GM12878 (cell line): ENCODE measurements at regions not wholly inside any gene's neighbourhood (a gene's known extent, or its start where the extent isn't known, plus 50 kb on each side); places are given as distances from the start of the nearest gene placed in this dataset.

Experiments used
- ATAC-seq: fragments of 200-7000 bp; cut with Tn5 transposase; 3 replicates; pipeline ENCODE4 v1.9.1; 2020; ENCODE audit warnings: mild to moderate bottlenecking, moderate library complexity
- BruUV-seq: library from RNA; stranded (reverse); fragments of 400-500 nt; replicated peaks from 2 replicates; lab custom pipeline; 2021; lab: Mats Ljungman, UMichigan
- CTCF ChIA-PET: fragments of 300-600 bp; sonication (Branson Sonifier 250); formaldehyde crosslinking; extraction: SDS; loops from one replicate; lab custom pipeline; 2021; ENCODE audit warnings: inconsistent platforms; lab: Yijun Ruan, JAX
- POLR2A ChIA-PET: fragments of 350-600 bp; formaldehyde crosslinking; extraction: SDS; loops from one replicate; lab custom pipeline; 2021; ENCODE audit warnings: inconsistent platforms; lab: Charles Lee
- RAD21 ChIA-PET: fragments of 300-600 bp; sonication (Branson Sonifier 250); formaldehyde crosslinking; loops from one replicate; lab custom pipeline; 2023; ENCODE audit warnings: antibody characterized with exemption; ENCODE audit not compliant: unreplicated experiment; lab: Charles Lee
- SMC1A ChIA-PET: fragments of 300-600 bp; sonication (Branson Sonifier 250); formaldehyde crosslinking; loops from one replicate; lab custom pipeline; 2023; ENCODE audit not compliant: unreplicated experiment, uncharacterized antibody; lab: Charles Lee
- DNase-seq: peaks from one replicate; pipeline ENCODE4 v3.0.0-alpha.2; 2011; ENCODE audit warnings: low read depth, low spot score
- FAIRE-seq: peaks from 3 replicates; lab custom pipeline; 2011; peaks lifted over from hg19 to GRCh38; lab: Jason Lieb, UNC
- H2AFZ ChIP-seq: 2 replicates; pipeline ENCODE4 v1.6.0; 2011; ENCODE audit warnings: low read depth, low read length, control low read depth; ENCODE audit not compliant: control insufficient read depth
- H3K27ac ChIP-seq: 2 replicates; pipeline ENCODE4 v1.5.1; 2011; ENCODE audit warnings: control low read depth; ENCODE audit not compliant: control insufficient read depth, insufficient read depth
- H3K27me3 ChIP-seq, 2 experiments: replicated peaks in 1 of 2; 2 replicates each; pipeline versions ENCODE4 v1.6.0 to v1.6.1; 2011; ENCODE audit warnings: low read length in 1 of 2; ENCODE audit not compliant: control insufficient read depth in 2 of 2, insufficient read depth in 2 of 2
- H3K36me3 ChIP-seq, 2 experiments: 2 replicates each; pipeline ENCODE4 v1.5.1; 2011; ENCODE audit warnings: low read length in 1 of 2; ENCODE audit not compliant: control insufficient read depth in 2 of 2, insufficient read depth in 2 of 2
- H3K4me1 ChIP-seq: 2 replicates; pipeline ENCODE4 v1.6.1; 2011; ENCODE audit warnings: mild to moderate bottlenecking, low read length, moderate library complexity, mixed read lengths; ENCODE audit not compliant: control insufficient read depth, insufficient read depth
- H3K4me2 ChIP-seq: 2 replicates; pipeline ENCODE4 v1.6.0; 2011; ENCODE audit warnings: control low read depth; ENCODE audit not compliant: control insufficient read depth, insufficient read depth
- H3K4me3 ChIP-seq: fragments of 200-600 bp; sonication (generic); 2 replicates; pipeline ENCODE4 v1.5.1; 2016
- H3K79me2 ChIP-seq: 2 replicates; pipeline ENCODE4 v1.6.0; 2011; ENCODE audit warnings: low read length; ENCODE audit not compliant: control insufficient read depth, insufficient read depth
- H3K9ac ChIP-seq: 2 replicates; pipeline ENCODE4 v1.8.0; 2011; ENCODE audit warnings: low read length, control low read depth, mixed read lengths; ENCODE audit not compliant: control insufficient read depth, insufficient read depth
- H3K9me3 ChIP-seq: replicated peaks from 3 replicates; pipeline ENCODE4 v1.5.1; 2011; ENCODE audit warnings: mild to moderate bottlenecking, low read length; ENCODE audit not compliant: control insufficient read depth, insufficient read depth
- H4K20me1 ChIP-seq: 2 replicates; pipeline ENCODE4 v1.6.0; 2011; ENCODE audit not compliant: control insufficient read depth, insufficient read depth
- CTCF ChIP-seq, 3 experiments: IDR thresholded peaks in 2 of 3; conservative IDR thresholded peaks in 1 of 3; 2 replicates each; pipeline ENCODE4 v1.5.1; 2011; ENCODE audit warnings: low read depth in 3 of 3, low read length in 3 of 3, mild to moderate bottlenecking in 3 of 3, control low read depth in 2 of 3, moderate library complexity in 2 of 3, inconsistent platforms in 1 of 3, mixed read lengths in 1 of 3; ENCODE audit not compliant: control insufficient read depth in 2 of 3, insufficient read depth in 1 of 3; ENCODE audit errors: extremely low read depth in 1 of 3
- RAD21 ChIP-seq: IDR thresholded peaks from 2 replicates; pipeline ENCODE4 v1.6.1; 2011; ENCODE audit warnings: mild to moderate bottlenecking, low read depth, low read length, moderate library complexity; ENCODE audit not compliant: insufficient read depth
- SMC3 ChIP-seq: IDR thresholded peaks from 2 replicates; pipeline ENCODE4 v1.6.1; 2011; ENCODE audit warnings: low read length, improper control_type of control experiment, borderline replicate concordance
- ZNF24 ChIP-seq: fragments of 450-650 bp; IDR thresholded peaks from 2 replicates; pipeline ENCODE4 v1.6.1; 2017; ENCODE audit warnings: antibody characterized with exemption, mild to moderate bottlenecking
- WGBS: methylation state at CpG from one replicate; pipeline ENCODE4 v1.1.6; 2016; ENCODE audit warnings: low lambda C conversion rate; ENCODE audit not compliant: insufficient replicate concordance, insufficient coverage; ENCODE audit errors: missing lambda C conversion rate; 5-methylcytosine and 5-hydroxymethylcytosine counted together
- in situ Hi-C: fragments of 300-500 bp; cut with MboI; formaldehyde crosslinking; loops from 9 replicates; pipeline ENCODE4 v1.14.3; 2018; ENCODE audit warnings: mixed read lengths
- intact Hi-C: fragments of 100-400 bp; cut with micrococcal nuclease; formaldehyde crosslinking; loops from one replicate; pipeline ENCODE4 v1.14.2; 2022; ENCODE audit not compliant: unreplicated experiment

GRCh38 chr20:21808863-21809664 is 103.6 kb downstream of the PAX1 start:
- intact Hi-C loops: loop anchor here (1.0 to 5.0 kb wide), 2 partner anchors 297 to 503 kb away; no protein-coding TSS in a partner anchor
- FAIRE-seq: no peak
- ChIA-PET SMC1A (interaction anchor here (1.6 kb wide), 1 partner anchor 11 kb away, joined by 4 read pairs; no protein-coding TSS in a partner anchor), CTCF (interaction anchor here (0.8 to 2.1 kb wide), 7 partner anchors 24 to 818 kb away, joined by 3 to 7 read pairs (median 4); no protein-coding TSS in a partner anchor), RAD21 (interaction anchor here (1.7 kb wide), 1 partner anchor 90 kb away, joined by 6 read pairs; no protein-coding TSS in a partner anchor), POLR2A (no interaction called here)
- no peaks in the 10 kb centered on the region for H4K20me1 ChIP-seq
- TF ChIP-seq CTCF (IDR thresholded peaks at IDR 0.05 in 2 of 3, conservative IDR thresholded peaks at IDR 0.05 in 1 of 3; ENCODE audit: control insufficient read depth in 2 of 3, extremely low read depth in 1 of 3, insufficient read depth in 1 of 3, low read depth in 3 of 3, low read length in 3 of 3): peak; percentile 51 to 73 (median 59)
- no peak for TF ChIP-seq ZNF24
- TF ChIP-seq SMC3: peak; percentile 49; the same call in 1 of the 2 replicates
- TF ChIP-seq RAD21: peak; percentile 26; the same call in 1 of the 2 replicates
- no peak overlapping the region for H2AFZ ChIP-seq
- in situ Hi-C loops: loop anchor here (5.0 to 10.0 kb wide), 3 partner anchors 56 to 503 kb away; no protein-coding TSS in a partner anchor
- H3K4me1 ChIP-seq: no peaks in the 10 kb centered on the region
- WGBS: 49% methylated on average over 30 of the region's 31 CpGs
- DNase-seq: no peak
- H3K27me3 ChIP-seq: no peaks in the 10 kb centered on the region
- H3K4me2 ChIP-seq: no peak overlapping the region
- no peaks in the 10 kb centered on the region for H3K9me3 ChIP-seq
- no peaks in the 10 kb centered on the region for H3K79me2 ChIP-seq
- peak; percentile 74 for ATAC-seq
- no peak overlapping the region for H3K4me3 ChIP-seq
- H3K9ac ChIP-seq: no peak overlapping the region
- no TSS peak for BruUV-seq
- no peak overlapping the region for H3K27ac ChIP-seq
- no peaks in the 10 kb centered on the region for H3K36me3 ChIP-seq
